HepG2 (cell line): ENCODE measurements at regions not wholly inside any gene's neighbourhood (a gene's known extent, or its start where the extent isn't known, plus 50 kb on each side); places are given as distances from the start of the nearest gene placed in this dataset.

Experiments
- EP300 ChIP-seq, 3 experiments: sonication (generic) in 1 of 3; formaldehyde crosslinking in 1 of 3; IDR thresholded peaks; 2 replicates each; pipeline versions ENCODE4 v1.5.1 to v1.6.1; 2011 to 2020; ENCODE audit warnings: low read depth in 2 of 3, low read length in 2 of 3, borderline replicate concordance in 1 of 3, improper control_type of control experiment in 1 of 3, mild to moderate bottlenecking in 1 of 3, missing genetic modification reagents in 1 of 3, moderate library complexity in 1 of 3
- HNF4G ChIP-seq, 2 experiments: sonication (generic) in 1 of 2; formaldehyde crosslinking in 1 of 2; IDR thresholded peaks; 2 replicates each; pipeline versions ENCODE4 v1.4.0 to v1.6.1; 2011 to 2020; ENCODE audit warnings: borderline replicate concordance in 2 of 2, low read depth in 2 of 2, mild to moderate bottlenecking in 2 of 2, low read length in 1 of 2, missing genetic modification reagents in 1 of 2, moderate library complexity in 1 of 2
- ZNF274 ChIP-seq: sonication (generic); formaldehyde crosslinking; IDR thresholded peaks from 2 replicates; pipeline ENCODE4 v1.5.1; 2020; ENCODE audit warnings: mild to moderate bottlenecking, missing genetic modification reagents

DNA sequence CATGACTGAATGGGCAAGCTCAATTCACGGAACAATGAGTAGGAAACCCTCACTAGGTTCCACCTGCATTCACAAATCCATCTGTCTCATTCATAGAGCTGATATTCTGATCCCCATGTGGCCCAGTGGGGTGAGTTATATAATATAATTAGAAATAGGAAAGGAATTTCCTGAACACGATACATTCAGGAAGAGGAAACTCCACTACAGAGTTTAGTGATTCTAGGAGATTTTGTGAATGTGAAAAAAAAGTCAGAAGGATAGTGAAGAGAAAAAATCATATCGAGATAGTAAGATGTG is 471.2 kb downstream of the GASK1B start:
- TF ChIP-seq HNF4G (IDR thresholded peaks at IDR 0.05; ENCODE audit: borderline replicate concordance, low read depth, low read length) (no peak), HNF4G (CRISPR knock-in tag; IDR thresholded peaks at IDR 0.05; ENCODE audit: borderline replicate concordance, low read depth) (no peak), ZNF274 (no peak), EP300 (IDR thresholded peaks at IDR 0.05; ENCODE audit: low read depth in 2 of 2, low read length in 2 of 2) (no peak), EP300 (CRISPR knock-in tag; IDR thresholded peaks at IDR 0.05; ENCODE audit: borderline replicate concordance) (no peak)
